Neutrophil (primary cell): ENCODE measurements at regions not wholly inside any gene's neighbourhood (a gene's known extent, or its start where the extent isn't known, plus 50 kb on each side); places are given as distances from the start of the nearest gene placed in this dataset.

ENCODE experiments used
- H3K27ac ChIP-seq: fragments of 200-600 bp; sonication (generic); 2 replicates; pipeline ENCODE4 v1.5.1; 2016; ENCODE audit warnings: mild to moderate bottlenecking, moderate library complexity
- H3K27me3 ChIP-seq: fragments of 200-600 bp; sonication (generic); 2 replicates; pipeline ENCODE4 v1.6.0; 2016; ENCODE audit warnings: mild to moderate bottlenecking
- H3K36me3 ChIP-seq: fragments of 200-600 bp; sonication (generic); 2 replicates; pipeline ENCODE4 v1.5.1; 2017
- H3K4me1 ChIP-seq, 2 experiments: fragments of 200-600 bp in 1 of 2; sonication (generic) in 1 of 2; 1 replicate in 1 of 2; 2 replicates in 1 of 2; pipeline versions ENCODE4 v1.5.1 to v1.6.1; 2013 to 2016; ENCODE audit warnings: low read depth in 1 of 2, low read length in 1 of 2, mild to moderate bottlenecking in 1 of 2, moderate library complexity in 1 of 2; ENCODE audit not compliant: control insufficient read depth in 1 of 2, insufficient read depth in 1 of 2
- H3K4me3 ChIP-seq, 2 experiments: fragments of 200-600 bp in 1 of 2; sonication (generic) in 1 of 2; 1 replicate in 1 of 2; 2 replicates in 1 of 2; pipeline ENCODE4 v1.5.1; 2013 to 2016; ENCODE audit warnings: low read depth in 1 of 2, low read length in 1 of 2, mild to moderate bottlenecking in 1 of 2, moderate library complexity in 1 of 2
- H3K9me3 ChIP-seq: fragments of 200-600 bp; sonication (generic); 2 replicates; pipeline ENCODE4 v1.5.1; 2016
- CTCF ChIP-seq: fragments of 200-600 bp; sonication (generic); IDR thresholded peaks from 2 replicates; pipeline ENCODE4 v1.5.1; 2016; ENCODE audit warnings: antibody characterized with exemption

DNA sequence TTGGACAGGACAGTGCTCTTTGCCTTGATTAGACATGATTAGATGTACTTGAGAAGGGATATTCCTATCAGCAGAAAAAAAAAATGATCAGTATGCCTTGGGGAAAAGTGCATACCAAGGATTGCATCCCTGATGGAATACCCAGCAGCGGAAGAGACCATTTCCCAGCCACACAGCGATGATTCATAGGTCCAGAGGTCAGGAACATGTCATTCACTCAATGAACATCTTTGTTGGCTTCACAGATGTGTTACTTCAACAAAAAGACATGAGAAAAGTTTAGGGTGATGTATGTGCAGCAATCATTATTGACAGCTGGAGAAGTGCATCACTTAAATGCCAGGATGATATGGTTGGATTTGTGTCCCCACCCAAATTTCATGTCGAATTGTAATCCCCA, 293.5 kb downstream of the ZNF674 start:
- no peak overlapping the region for H3K27ac ChIP-seq
- TF ChIP-seq CTCF: no peak

GRCh38 chrX:46250151-46250550, 295.1 kb downstream of the ZNF674 start:
- no peaks in the 10 kb centered on the region for H3K36me3 ChIP-seq
- H3K4me1 ChIP-seq: no peaks in the 10 kb centered on the region
- H3K27me3 ChIP-seq: no peaks in the 10 kb centered on the region
- H3K9me3 ChIP-seq: no peaks in the 10 kb centered on the region
- TF ChIP-seq CTCF: no peak
- no peak overlapping the region for H3K27ac ChIP-seq
- no peak overlapping the region for H3K4me3 ChIP-seq

More for the DNA sequence above, 293.5 kb downstream of the ZNF674 start:
- H3K4me3 ChIP-seq: no peak overlapping the region
- H3K27me3 ChIP-seq: no peaks in the 10 kb centered on the region
- H3K9me3 ChIP-seq: no peaks in the 10 kb centered on the region
- no peaks in the 10 kb centered on the region for H3K36me3 ChIP-seq
- no peaks in the 10 kb centered on the region for H3K4me1 ChIP-seq

- H3K9me3 ChIP-seq: no peaks in the 10 kb centered on the region
- TF ChIP-seq CTCF: no peak
- no peaks in the 10 kb centered on the region for H3K4me1 ChIP-seq
Observed at GRCh38 chrX:46247456-46247855, 297.8 kb downstream of the ZNF674 start.

DNA sequence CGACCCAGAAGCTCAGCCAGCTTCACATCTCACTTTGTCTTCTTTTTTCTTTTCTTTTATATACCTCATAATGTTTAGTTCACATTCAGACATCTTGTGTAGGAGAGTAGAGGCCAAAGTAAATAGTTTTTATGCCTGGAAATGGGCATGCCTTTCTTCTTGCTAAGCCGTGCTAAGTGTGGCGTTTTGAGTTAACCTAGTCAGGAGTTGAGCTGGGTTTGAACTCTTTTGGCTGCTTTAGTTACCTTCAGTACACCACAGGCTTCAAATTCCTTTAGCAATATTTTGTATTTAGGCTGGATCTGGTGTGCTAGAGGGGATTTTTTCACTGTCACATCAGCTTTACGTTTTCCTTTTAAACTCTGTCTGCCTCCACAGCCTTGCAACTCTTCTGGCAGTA, 300.8 kb downstream of the ZNF674 start:
- Histone ChIP-seq H3K4me3 (no peak overlapping the region), H3K9me3 (no peaks in the 10 kb centered on the region), H3K27ac (no peak overlapping the region), H3K36me3 (no peaks in the 10 kb centered on the region), H3K27me3 (no peaks in the 10 kb centered on the region), H3K4me1 (no peaks in the 10 kb centered on the region)
- no peak for TF ChIP-seq CTCF

More at GRCh38 chrX:46247456-46247855, 297.8 kb downstream of the ZNF674 start:
- H3K36me3 ChIP-seq: no peaks in the 10 kb centered on the region
- H3K27ac ChIP-seq: no peak overlapping the region
- no peaks in the 10 kb centered on the region for H3K27me3 ChIP-seq
- H3K4me3 ChIP-seq: no peak overlapping the region

- Histone ChIP-seq H3K4me3 (no peak overlapping the region), H3K4me1 (no peaks in the 10 kb centered on the region), H3K36me3 (no peaks in the 10 kb centered on the region), H3K9me3 (no peaks in the 10 kb centered on the region), H3K27me3 (no peaks in the 10 kb centered on the region), H3K27ac (no peak overlapping the region)
- TF ChIP-seq CTCF: no peak
Observed at GRCh38 chrX:46236411-46236810, 308.8 kb downstream of the ZNF674 start.

DNA sequence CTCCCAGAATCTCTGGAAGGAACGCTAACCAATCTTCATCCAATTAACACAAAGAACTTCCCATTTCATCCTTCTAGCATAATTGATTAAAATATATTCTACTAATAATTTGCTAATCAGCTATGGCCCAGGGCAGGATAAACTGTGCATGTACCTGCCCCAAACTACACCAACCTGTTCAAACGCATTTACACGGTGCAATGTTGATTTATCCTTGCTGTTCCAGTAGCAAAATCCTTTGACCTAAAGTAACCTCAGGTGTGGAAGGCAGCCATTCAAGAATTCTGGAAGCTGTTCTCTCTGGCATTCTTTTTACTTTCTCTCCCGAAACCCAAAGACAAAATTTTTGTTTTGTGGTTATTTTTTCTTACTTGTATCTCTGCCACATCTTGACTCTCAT, 309.4 kb downstream of the ZNF674 start:
- H3K9me3 ChIP-seq: no peaks in the 10 kb centered on the region
- H3K4me3 ChIP-seq: no peak overlapping the region

More for the DNA sequence above, 309.4 kb downstream of the ZNF674 start:
- H3K4me1 ChIP-seq: no peaks in the 10 kb centered on the region
- no peaks in the 10 kb centered on the region for H3K36me3 ChIP-seq
- H3K27ac ChIP-seq: no peak overlapping the region
- H3K27me3 ChIP-seq: no peaks in the 10 kb centered on the region
- no peak for TF ChIP-seq CTCF
